Parathyroid adenoma (tissue), 2 donors: ENCODE measurements at regions not wholly inside any gene's neighbourhood (a gene's known extent, or its start where the extent isn't known, plus 50 kb on each side); places are given as distances from the start of the nearest gene placed in this dataset.

Experiments
- H2AFZ ChIP-seq: fragments of 300-600 bp; sonication (generic); one replicate; pipeline ENCODE4 v1.7.0; 2017; ENCODE audit warnings: antibody characterized with exemption, mild to moderate bottlenecking
- H3K27ac ChIP-seq: fragments of 300-600 bp; sonication (generic); one replicate; pipeline ENCODE4 v1.7.0; 2017
- H3K27me3 ChIP-seq: fragments of 300-600 bp; sonication (generic); one replicate; pipeline ENCODE4 v1.7.0; 2017; ENCODE audit warnings: low read length; ENCODE audit not compliant: control insufficient read depth, insufficient read depth
- H3K36me3 ChIP-seq: fragments of 300-600 bp; sonication (generic); one replicate; pipeline ENCODE4 v1.7.0; 2017; ENCODE audit warnings: low read length; ENCODE audit not compliant: control insufficient read depth, insufficient read depth
- H3K4me1 ChIP-seq: fragments of 300-600 bp; sonication (generic); one replicate; pipeline ENCODE4 v1.7.0; 2017; ENCODE audit warnings: control low read depth
- H3K4me2 ChIP-seq: fragments of 300-600 bp; sonication (generic); one replicate; pipeline ENCODE4 v1.7.0; 2017; ENCODE audit warnings: low read length
- H3K4me3 ChIP-seq: fragments of 300-600 bp; sonication (generic); one replicate; pipeline ENCODE4 v1.7.0; 2017; ENCODE audit warnings: low read depth, low read length
- H3K79me2 ChIP-seq: fragments of 300-600 bp; sonication (generic); one replicate; pipeline ENCODE4 v1.7.0; 2017; ENCODE audit warnings: control low read depth
- H3K9ac ChIP-seq: fragments of 300-600 bp; sonication (generic); one replicate; pipeline ENCODE4 v1.7.0; 2017; ENCODE audit warnings: mild to moderate bottlenecking
- H3K9me3 ChIP-seq: fragments of 300-600 bp; sonication (generic); one replicate; pipeline ENCODE4 v1.7.0; 2017; ENCODE audit warnings: low read length; ENCODE audit not compliant: control insufficient read depth
- TF ChIP-seq, protein P1 (sequence below): fragments of 300-600 bp; sonication (generic); IDR thresholded peaks from one replicate; pipeline ENCODE4 v1.7.0; 2017; ENCODE audit warnings: antibody characterized with exemption, mild to moderate bottlenecking
- donor health status: primary hyperparathyroidism.

DNA sequence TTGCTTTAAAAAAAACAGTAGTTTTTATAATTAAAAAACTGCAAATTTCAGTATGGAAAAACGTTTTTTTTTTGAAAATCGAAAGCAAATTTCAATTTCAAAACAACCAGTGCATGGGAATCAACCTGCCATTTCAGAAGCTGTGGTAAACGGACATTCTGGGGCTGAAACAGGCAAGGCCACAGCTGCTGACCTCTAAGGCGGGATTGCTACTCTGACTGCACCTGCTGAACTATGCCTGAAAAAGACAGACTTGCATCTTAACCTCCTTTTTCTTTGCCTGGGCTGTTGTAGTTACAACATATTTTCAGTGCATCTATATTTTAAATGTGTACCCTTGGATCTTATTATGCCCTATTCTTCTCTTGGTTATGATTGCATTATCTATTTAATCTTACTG is 303.0 kb upstream of the SP8 start:
- TF ChIP-seq, protein P1, sequence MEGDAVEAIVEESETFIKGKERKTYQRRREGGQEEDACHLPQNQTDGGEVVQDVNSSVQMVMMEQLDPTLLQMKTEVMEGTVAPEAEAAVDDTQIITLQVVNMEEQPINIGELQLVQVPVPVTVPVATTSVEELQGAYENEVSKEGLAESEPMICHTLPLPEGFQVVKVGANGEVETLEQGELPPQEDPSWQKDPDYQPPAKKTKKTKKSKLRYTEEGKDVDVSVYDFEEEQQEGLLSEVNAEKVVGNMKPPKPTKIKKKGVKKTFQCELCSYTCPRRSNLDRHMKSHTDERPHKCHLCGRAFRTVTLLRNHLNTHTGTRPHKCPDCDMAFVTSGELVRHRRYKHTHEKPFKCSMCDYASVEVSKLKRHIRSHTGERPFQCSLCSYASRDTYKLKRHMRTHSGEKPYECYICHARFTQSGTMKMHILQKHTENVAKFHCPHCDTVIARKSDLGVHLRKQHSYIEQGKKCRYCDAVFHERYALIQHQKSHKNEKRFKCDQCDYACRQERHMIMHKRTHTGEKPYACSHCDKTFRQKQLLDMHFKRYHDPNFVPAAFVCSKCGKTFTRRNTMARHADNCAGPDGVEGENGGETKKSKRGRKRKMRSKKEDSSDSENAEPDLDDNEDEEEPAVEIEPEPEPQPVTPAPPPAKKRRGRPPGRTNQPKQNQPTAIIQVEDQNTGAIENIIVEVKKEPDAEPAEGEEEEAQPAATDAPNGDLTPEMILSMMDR, result no peak
- no peak overlapping the region for H3K4me2 ChIP-seq
- no peaks in the 10 kb centered on the region for H3K79me2 ChIP-seq

DNA sequence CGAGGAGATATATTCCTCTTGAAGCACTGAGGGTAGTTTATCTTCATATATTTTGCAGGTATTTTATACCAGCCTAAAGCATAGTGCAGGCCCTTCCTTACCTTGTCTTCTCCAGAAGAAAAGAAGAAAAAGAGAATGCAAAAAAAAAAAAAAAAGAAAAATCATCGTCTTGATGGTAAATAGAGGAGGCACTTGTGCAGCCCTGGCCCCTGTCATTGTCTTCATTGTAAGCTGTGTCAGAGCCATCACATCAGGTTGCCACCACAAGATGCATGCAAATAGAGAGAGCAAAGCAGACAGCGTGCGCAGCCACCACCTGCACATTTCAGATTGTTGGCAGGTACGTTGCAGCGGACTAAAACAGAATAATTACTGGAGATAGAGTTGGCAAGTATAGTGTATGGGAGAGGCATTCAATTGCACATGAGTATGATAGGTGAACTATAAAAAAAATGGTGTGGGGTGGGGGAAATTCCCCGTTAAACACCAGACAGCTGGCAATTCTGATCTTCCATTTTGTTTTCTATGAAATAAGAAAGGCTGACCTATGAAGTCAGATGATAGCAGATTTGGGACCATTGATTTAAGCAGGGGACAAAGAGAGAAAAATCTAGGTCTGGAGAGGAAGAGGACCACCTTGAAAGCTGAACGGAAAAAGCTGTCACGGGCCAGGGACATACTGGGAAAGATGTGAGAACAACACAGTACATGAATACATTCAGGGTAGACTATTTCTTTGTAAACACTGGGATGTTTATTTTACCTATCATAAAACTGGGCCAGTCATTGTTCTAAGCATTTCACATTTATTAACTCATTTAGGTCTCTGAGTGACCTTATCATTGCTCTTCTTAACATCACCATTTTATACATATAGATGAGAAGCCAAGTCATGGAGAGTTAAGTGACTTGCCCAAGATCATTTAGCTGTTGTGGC is 306.3 kb upstream of the SP8 start:
- H2AFZ ChIP-seq, result no peak overlapping the region
- no peak overlapping the region for H3K4me2 ChIP-seq
- H3K4me1 ChIP-seq, result no peaks in the 10 kb centered on the region
- H3K4me3 ChIP-seq, result no peak overlapping the region
- H3K79me2 ChIP-seq, result no peaks in the 10 kb centered on the region
- TF ChIP-seq, protein P1, result no peak
- H3K36me3 ChIP-seq, result no peaks in the 10 kb centered on the region
- no peaks in the 10 kb centered on the region for H3K9me3 ChIP-seq
- no peak overlapping the region for H3K9ac ChIP-seq
- no peaks in the 10 kb centered on the region for H3K27me3 ChIP-seq
- H3K27ac ChIP-seq, result no peak overlapping the region

More for the DNA sequence above, 303.0 kb upstream of the SP8 start:
- H3K27ac ChIP-seq, result no peak overlapping the region
- no peak overlapping the region for H3K4me3 ChIP-seq
- no peak overlapping the region for H2AFZ ChIP-seq
- no peaks in the 10 kb centered on the region for H3K9me3 ChIP-seq
- H3K27me3 ChIP-seq, result no peaks in the 10 kb centered on the region
- peaks cover 8% of the 10 kb centered on the region for H3K4me1 ChIP-seq
- no peak overlapping the region for H3K9ac ChIP-seq
- no peaks in the 10 kb centered on the region for H3K36me3 ChIP-seq

- H3K4me3 ChIP-seq, result no peak overlapping the region
- no peaks in the 10 kb centered on the region for H3K36me3 ChIP-seq
- TF ChIP-seq, protein P1, result no peak
- no peak overlapping the region for H3K27ac ChIP-seq
- H2AFZ ChIP-seq, result no peak overlapping the region
- H3K4me1 ChIP-seq, result no peaks in the 10 kb centered on the region
- no peak overlapping the region for H3K4me2 ChIP-seq
- H3K79me2 ChIP-seq, result no peaks in the 10 kb centered on the region
- H3K9ac ChIP-seq, result no peak overlapping the region
- H3K27me3 ChIP-seq, result no peaks in the 10 kb centered on the region
- no peaks in the 10 kb centered on the region for H3K9me3 ChIP-seq
Observed at GRCh38 chr7:21094589-21094988, 307.9 kb upstream of the SP8 start.

DNA sequence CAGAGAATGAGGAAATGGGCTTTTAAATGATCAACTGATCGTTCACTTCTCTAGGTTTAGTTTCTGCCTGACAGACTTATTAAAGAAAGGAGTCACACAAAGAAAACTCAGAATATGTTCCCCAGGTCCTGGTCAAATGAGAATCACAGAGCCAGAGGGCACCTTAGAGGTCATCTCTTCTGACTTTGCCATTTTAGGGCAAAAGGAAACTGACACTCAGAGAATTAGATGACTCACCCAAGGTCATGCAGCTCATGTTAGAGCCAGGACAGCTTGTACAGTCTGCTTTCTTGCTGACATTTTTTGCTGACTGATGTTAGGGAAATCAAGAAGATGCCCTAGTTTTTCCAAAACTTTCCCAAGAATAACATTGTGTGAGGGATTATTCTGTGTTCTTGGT is 312.7 kb upstream of the SP8 start:
- Histone ChIP-seq H3K27ac (no peak overlapping the region), H3K36me3 (no peaks in the 10 kb centered on the region), H3K79me2 (no peaks in the 10 kb centered on the region), H3K9me3 (no peaks in the 10 kb centered on the region), H2AFZ (no peak overlapping the region), H3K9ac (no peak overlapping the region), H3K4me3 (no peak overlapping the region), H3K4me1 (no peaks in the 10 kb centered on the region), H3K27me3 (no peaks in the 10 kb centered on the region), H3K4me2 (no peak overlapping the region)
- TF ChIP-seq, protein P1, result no peak

- H3K4me2 ChIP-seq, result no peak overlapping the region
- no peak overlapping the region for H3K27ac ChIP-seq
- H3K36me3 ChIP-seq, result no peaks in the 10 kb centered on the region
- H3K4me3 ChIP-seq, result no peak overlapping the region
- TF ChIP-seq, protein P1, result no peak
- no peaks in the 10 kb centered on the region for H3K4me1 ChIP-seq
- no peaks in the 10 kb centered on the region for H3K79me2 ChIP-seq
- H3K9me3 ChIP-seq, result no peaks in the 10 kb centered on the region
- H3K27me3 ChIP-seq, result no peaks in the 10 kb centered on the region
- H2AFZ ChIP-seq, result no peak overlapping the region
- no peak overlapping the region for H3K9ac ChIP-seq
Observed at GRCh38 chr7:21099955-21100354, 313.3 kb upstream of the SP8 start.
